22Rv1 (cell line): ENCODE measurements at regions not wholly inside any gene's neighbourhood (a gene's known extent, or its start where the extent isn't known, plus 50 kb on each side); places are given as distances from the start of the nearest gene placed in this dataset.

Experiments
- ZFX ChIP-seq: fragments of 450-650 bp; IDR thresholded peaks from 2 replicates; pipeline ENCODE4 v1.6.1; 2017; ENCODE audit warnings: antibody characterized with exemption, borderline replicate concordance
- TF ChIP-seq, protein P1 (sequence below): fragments of 450-650 bp; IDR thresholded peaks from 2 replicates; pipeline ENCODE4 v1.5.1; 2017; ENCODE audit warnings: mild to moderate bottlenecking

DNA sequence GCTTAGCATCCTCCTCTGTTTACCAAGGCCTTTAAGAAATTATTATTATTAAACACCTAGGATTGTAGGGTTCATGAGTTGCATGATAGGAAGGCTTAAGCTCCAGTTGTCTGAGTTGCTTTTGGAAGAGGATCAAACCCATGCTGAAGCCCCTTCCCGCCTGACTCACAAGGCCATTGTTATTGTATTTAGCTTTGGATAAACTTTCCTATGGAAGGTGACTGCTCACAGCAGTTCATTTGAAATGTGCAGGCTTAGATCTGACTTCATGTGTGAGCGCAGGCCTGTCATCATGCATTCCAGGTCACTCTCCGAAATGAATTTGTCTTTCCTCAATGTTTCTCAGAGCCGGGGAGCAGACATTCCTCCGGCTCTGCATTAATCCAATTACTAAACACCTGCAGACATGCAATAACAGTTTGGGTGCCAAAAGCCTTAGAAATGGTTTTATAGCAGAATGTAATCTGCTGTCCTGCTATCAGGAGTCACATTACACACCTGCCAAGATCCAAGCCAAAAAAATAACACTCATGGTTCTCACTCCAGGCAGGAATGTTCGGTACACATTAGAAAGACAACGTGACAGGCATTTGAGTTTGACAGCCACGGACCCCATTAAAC is 119.9 kb downstream of the OSR1 start:
- TF ChIP-seq, protein P1, sequence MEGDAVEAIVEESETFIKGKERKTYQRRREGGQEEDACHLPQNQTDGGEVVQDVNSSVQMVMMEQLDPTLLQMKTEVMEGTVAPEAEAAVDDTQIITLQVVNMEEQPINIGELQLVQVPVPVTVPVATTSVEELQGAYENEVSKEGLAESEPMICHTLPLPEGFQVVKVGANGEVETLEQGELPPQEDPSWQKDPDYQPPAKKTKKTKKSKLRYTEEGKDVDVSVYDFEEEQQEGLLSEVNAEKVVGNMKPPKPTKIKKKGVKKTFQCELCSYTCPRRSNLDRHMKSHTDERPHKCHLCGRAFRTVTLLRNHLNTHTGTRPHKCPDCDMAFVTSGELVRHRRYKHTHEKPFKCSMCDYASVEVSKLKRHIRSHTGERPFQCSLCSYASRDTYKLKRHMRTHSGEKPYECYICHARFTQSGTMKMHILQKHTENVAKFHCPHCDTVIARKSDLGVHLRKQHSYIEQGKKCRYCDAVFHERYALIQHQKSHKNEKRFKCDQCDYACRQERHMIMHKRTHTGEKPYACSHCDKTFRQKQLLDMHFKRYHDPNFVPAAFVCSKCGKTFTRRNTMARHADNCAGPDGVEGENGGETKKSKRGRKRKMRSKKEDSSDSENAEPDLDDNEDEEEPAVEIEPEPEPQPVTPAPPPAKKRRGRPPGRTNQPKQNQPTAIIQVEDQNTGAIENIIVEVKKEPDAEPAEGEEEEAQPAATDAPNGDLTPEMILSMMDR = no peak
- TF ChIP-seq ZFX = no peak
